Uterus (tissue), 2 donors: ENCODE measurements at regions not wholly inside any gene's neighbourhood (a gene's known extent, or its start where the extent isn't known, plus 50 kb on each side); places are given as distances from the start of the nearest gene placed in this dataset.

Experiments used
- CTCF ChIP-seq, 4 experiments: fragments of 200-600 bp in 2 of 4; fragments of 450-650 bp in 2 of 4; sonication (generic) in 2 of 4; IDR thresholded peaks; one replicate each; pipeline ENCODE4 v1.5.1; 2016 to 2019; ENCODE audit warnings: antibody characterized with exemption in 4 of 4, mild to moderate bottlenecking in 2 of 4, moderate library complexity in 1 of 4
- POLR2A ChIP-seq, 2 donors: fragments of 450-650 bp; IDR thresholded peaks; one replicate each; pipeline ENCODE4 v1.6.1; 2016; ENCODE audit warnings: antibody characterized with exemption in 2 of 2, mild to moderate bottlenecking in 1 of 2, moderate library complexity in 1 of 2

GRCh38 chr6:82775981-82776380, 289.7 kb downstream of the UBE3D start:
- TF ChIP-seq CTCF (IDR thresholded peaks at IDR 0.05) (no peak), POLR2A (IDR thresholded peaks at IDR 0.05) (no peak)
